Neural cell (in vitro differentiated cells): ENCODE measurements at regions not wholly inside any gene's neighbourhood (a gene's known extent, or its start where the extent isn't known, plus 50 kb on each side); places are given as distances from the start of the nearest gene placed in this dataset.

Experiments
- H2AFZ ChIP-seq: fragments of 200-600, 300-800 bp; sonication (generic), shearing (Covaris generic); 2 replicates; pipeline ENCODE4 v1.6.0; 2014; ENCODE audit warnings: low read depth, mild to moderate bottlenecking, antibody characterized with exemption, low read length, moderate library complexity
- H3F3A ChIP-seq: fragments of 200-600 bp; shearing (Covaris generic); 2 replicates; pipeline ENCODE4 v1.6.1; 2016; ENCODE audit warnings: mild to moderate bottlenecking, moderate library complexity, mixed read lengths, antibody characterized with exemption, low read length; ENCODE audit not compliant: insufficient read depth, poor library complexity, severe bottlenecking
- H3K27ac ChIP-seq: fragments of 200-600, 300-800 bp; sonication (generic), shearing (Covaris generic); 2 replicates; pipeline ENCODE4 v1.5.1; 2014; ENCODE audit warnings: mild to moderate bottlenecking, low read length, moderate library complexity
- H3K27me3 ChIP-seq: fragments of 300-800, 200-600 bp; sonication (generic), shearing (Covaris generic); 2 replicates; pipeline ENCODE4 v1.6.0; 2014; ENCODE audit warnings: mild to moderate bottlenecking, low read depth, low read length, moderate library complexity; ENCODE audit not compliant: insufficient read depth
- H3K36me3 ChIP-seq: fragments of 300-800, 200-600 bp; sonication (generic), shearing (Covaris generic); 2 replicates; pipeline ENCODE4 v1.5.1; 2014; ENCODE audit warnings: mild to moderate bottlenecking, antibody characterized with exemption, low read length, moderate library complexity; ENCODE audit not compliant: insufficient read depth
- H3K4me2 ChIP-seq: fragments of 300-800, 200-600 bp; sonication (generic), shearing (Covaris generic); 2 replicates; pipeline ENCODE4 v1.6.0; 2014; ENCODE audit warnings: mild to moderate bottlenecking, low read length
- H3K4me3 ChIP-seq: fragments of 300-800, 200-600 bp; sonication (generic), shearing (Covaris generic); 2 replicates; pipeline ENCODE4 v1.5.1; 2014; ENCODE audit warnings: mild to moderate bottlenecking, low read length, moderate library complexity
- H3K79me2 ChIP-seq: fragments of 200-600 bp; shearing (Covaris generic); replicated peaks from 2 replicates; pipeline ENCODE4 v1.6.0; 2014; ENCODE audit warnings: mild to moderate bottlenecking, low read length, moderate library complexity; ENCODE audit not compliant: insufficient read depth
- H3K9ac ChIP-seq: fragments of 300-800, 200-600 bp; sonication (generic), shearing (Covaris generic); 2 replicates; pipeline ENCODE4 v1.6.1; 2016; ENCODE audit warnings: mild to moderate bottlenecking, low read length, mixed read lengths
- H3K9me2 ChIP-seq: fragments of 200-600 bp; shearing (Covaris generic); 2 replicates; pipeline ENCODE4 v1.6.1; 2016; ENCODE audit warnings: mild to moderate bottlenecking, low read length, mixed read lengths; ENCODE audit not compliant: insufficient read depth
- H3K9me3 ChIP-seq: fragments of 200-600, 300-800 bp; sonication (generic), shearing (Covaris generic); 2 replicates; pipeline ENCODE4 v1.6.1; 2016; ENCODE audit warnings: mild to moderate bottlenecking, mixed run types, low read length, moderate library complexity, mixed read lengths
- H4K20me1 ChIP-seq: fragments of 200-600 bp; shearing (Covaris generic); 2 replicates; pipeline ENCODE4 v1.6.1; 2016; ENCODE audit warnings: mild to moderate bottlenecking, mixed run types; ENCODE audit not compliant: insufficient read depth
- EP300 ChIP-seq: fragments of 450-650 bp; conservative IDR thresholded peaks from 2 replicates; pipeline ENCODE4 v1.6.1; 2014; ENCODE audit warnings: antibody characterized with exemption, mild to moderate bottlenecking, moderate library complexity; ENCODE audit not compliant: poor library complexity, severe bottlenecking
- EZH2 ChIP-seq: fragments of 200-600, 300-800 bp; shearing (Covaris generic), sonication (generic); IDR thresholded peaks from 2 replicates; pipeline ENCODE4 v1.6.1; 2014; ENCODE audit warnings: antibody characterized with exemption, low read length, borderline replicate concordance, mild to moderate bottlenecking; ENCODE audit not compliant: insufficient read depth, poor library complexity, severe bottlenecking
- MXI1 ChIP-seq: fragments of 450-650 bp; conservative IDR thresholded peaks from 2 replicates; pipeline ENCODE4 v1.6.1; 2014; ENCODE audit warnings: antibody characterized with exemption, mild to moderate bottlenecking; ENCODE audit not compliant: poor library complexity, severe bottlenecking
- POLR2AphosphoS5 ChIP-seq: IDR thresholded peaks from 2 replicates; pipeline ENCODE4 v1.6.1; 2012
- RAD21 ChIP-seq: fragments of 450-650 bp; conservative IDR thresholded peaks from 2 replicates; pipeline ENCODE4 v1.6.1; 2014; ENCODE audit warnings: antibody characterized with exemption, mild to moderate bottlenecking, moderate library complexity
- SMC3 ChIP-seq: fragments of 450-650 bp; conservative IDR thresholded peaks from 2 replicates; pipeline ENCODE4 v1.6.1; 2014; ENCODE audit warnings: antibody characterized with exemption, mild to moderate bottlenecking, moderate library complexity; ENCODE audit not compliant: poor library complexity
- TAF1 ChIP-seq: IDR thresholded peaks from 2 replicates; pipeline ENCODE4 v1.6.1; 2012; ENCODE audit warnings: low read depth
- TF ChIP-seq, protein P1 (sequence below): IDR thresholded peaks from 2 replicates; pipeline ENCODE4 v1.6.1; 2012; ENCODE audit warnings: borderline replicate concordance
- TF ChIP-seq, protein P2 (sequence below): fragments of 450-650 bp; IDR thresholded peaks from 2 replicates; pipeline ENCODE4 v1.5.1; 2014; ENCODE audit warnings: antibody characterized with exemption, mild to moderate bottlenecking, moderate library complexity; ENCODE audit not compliant: poor library complexity, severe bottlenecking

DNA sequence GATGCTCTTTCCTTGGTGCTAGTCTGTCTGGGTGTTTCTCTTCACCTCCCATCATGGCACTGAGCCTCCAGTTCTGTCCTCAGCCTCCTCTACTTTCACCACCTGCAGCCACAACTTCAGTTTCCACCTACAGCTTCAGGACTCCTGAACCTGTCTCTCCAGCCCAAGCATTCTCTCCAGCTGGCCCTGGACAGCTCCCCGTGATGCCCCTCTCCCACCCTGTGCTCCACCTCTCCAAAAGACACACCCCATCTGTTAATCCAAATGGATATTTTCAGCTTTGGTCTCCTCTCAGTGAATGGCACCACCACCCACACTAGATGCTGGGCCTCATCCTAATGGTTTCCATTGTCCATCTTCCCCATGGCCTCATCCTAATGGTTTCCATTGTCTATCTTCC lies 79.5 kb upstream of the NEDD9 start:
- H3K4me3 ChIP-seq, result no peak overlapping the region
- H3K27me3 ChIP-seq, result no peaks in the 10 kb centered on the region
- TF ChIP-seq POLR2AphosphoS5 (no peak), EZH2 (no peak), RAD21 (no peak), EP300 (no peak), SMC3 (no peak), MXI1 (no peak), TAF1 (no peak)
- TF ChIP-seq, protein P1, sequence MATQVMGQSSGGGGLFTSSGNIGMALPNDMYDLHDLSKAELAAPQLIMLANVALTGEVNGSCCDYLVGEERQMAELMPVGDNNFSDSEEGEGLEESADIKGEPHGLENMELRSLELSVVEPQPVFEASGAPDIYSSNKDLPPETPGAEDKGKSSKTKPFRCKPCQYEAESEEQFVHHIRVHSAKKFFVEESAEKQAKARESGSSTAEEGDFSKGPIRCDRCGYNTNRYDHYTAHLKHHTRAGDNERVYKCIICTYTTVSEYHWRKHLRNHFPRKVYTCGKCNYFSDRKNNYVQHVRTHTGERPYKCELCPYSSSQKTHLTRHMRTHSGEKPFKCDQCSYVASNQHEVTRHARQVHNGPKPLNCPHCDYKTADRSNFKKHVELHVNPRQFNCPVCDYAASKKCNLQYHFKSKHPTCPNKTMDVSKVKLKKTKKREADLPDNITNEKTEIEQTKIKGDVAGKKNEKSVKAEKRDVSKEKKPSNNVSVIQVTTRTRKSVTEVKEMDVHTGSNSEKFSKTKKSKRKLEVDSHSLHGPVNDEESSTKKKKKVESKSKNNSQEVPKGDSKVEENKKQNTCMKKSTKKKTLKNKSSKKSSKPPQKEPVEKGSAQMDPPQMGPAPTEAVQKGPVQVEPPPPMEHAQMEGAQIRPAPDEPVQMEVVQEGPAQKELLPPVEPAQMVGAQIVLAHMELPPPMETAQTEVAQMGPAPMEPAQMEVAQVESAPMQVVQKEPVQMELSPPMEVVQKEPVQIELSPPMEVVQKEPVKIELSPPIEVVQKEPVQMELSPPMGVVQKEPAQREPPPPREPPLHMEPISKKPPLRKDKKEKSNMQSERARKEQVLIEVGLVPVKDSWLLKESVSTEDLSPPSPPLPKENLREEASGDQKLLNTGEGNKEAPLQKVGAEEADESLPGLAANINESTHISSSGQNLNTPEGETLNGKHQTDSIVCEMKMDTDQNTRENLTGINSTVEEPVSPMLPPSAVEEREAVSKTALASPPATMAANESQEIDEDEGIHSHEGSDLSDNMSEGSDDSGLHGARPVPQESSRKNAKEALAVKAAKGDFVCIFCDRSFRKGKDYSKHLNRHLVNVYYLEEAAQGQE, result no peak
- TF ChIP-seq, protein P2, sequence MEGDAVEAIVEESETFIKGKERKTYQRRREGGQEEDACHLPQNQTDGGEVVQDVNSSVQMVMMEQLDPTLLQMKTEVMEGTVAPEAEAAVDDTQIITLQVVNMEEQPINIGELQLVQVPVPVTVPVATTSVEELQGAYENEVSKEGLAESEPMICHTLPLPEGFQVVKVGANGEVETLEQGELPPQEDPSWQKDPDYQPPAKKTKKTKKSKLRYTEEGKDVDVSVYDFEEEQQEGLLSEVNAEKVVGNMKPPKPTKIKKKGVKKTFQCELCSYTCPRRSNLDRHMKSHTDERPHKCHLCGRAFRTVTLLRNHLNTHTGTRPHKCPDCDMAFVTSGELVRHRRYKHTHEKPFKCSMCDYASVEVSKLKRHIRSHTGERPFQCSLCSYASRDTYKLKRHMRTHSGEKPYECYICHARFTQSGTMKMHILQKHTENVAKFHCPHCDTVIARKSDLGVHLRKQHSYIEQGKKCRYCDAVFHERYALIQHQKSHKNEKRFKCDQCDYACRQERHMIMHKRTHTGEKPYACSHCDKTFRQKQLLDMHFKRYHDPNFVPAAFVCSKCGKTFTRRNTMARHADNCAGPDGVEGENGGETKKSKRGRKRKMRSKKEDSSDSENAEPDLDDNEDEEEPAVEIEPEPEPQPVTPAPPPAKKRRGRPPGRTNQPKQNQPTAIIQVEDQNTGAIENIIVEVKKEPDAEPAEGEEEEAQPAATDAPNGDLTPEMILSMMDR, result no peak

DNA sequence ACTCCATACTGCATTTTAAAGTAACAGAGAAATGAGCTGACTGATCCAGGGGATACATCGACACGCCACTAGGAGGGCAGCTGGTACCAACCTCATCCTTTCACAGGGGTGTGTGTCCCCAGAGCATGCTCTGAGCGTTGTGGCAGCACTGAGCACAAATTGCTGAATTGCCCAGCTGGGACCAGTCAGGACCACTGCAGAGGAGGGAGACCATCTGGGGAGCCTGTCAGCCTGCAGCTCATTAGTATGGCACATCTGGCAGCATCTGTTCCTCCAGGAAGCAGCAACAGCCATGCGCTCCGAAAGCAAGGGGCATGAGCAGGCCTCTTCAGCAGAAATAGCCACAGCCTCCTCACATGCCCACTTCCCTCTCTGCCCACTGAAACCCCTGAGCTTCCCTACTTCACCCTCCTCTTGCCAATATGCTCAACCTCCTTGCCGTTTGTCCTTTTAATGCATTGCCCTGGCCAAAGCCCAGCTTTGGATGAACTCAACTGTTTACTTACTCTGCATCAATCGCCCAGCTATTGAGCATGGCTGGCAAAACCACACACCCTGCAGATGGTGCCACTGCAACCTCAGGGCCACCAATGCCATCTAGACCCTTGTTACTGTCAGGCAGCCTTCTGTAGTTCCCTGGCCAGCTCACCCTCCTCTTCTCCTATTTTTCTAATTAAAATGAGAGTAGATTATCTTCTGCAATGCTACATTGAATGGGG lies 77.6 kb upstream of the NEDD9 start:
- no peak overlapping the region for H3K9ac ChIP-seq
- no peak overlapping the region for H3K4me3 ChIP-seq
- no peak overlapping the region for H3K27ac ChIP-seq
- no peaks in the 10 kb centered on the region for H3F3A ChIP-seq
- no peak overlapping the region for H2AFZ ChIP-seq
- TF ChIP-seq RAD21, result no peak
- no peak for TF ChIP-seq MXI1
- TF ChIP-seq POLR2AphosphoS5, result no peak
- TF ChIP-seq, protein P2, result no peak
- TF ChIP-seq SMC3, result no peak
- TF ChIP-seq, protein P1, result no peak
- no peak for TF ChIP-seq EP300
- no peak for TF ChIP-seq EZH2
- no peak for TF ChIP-seq TAF1
- no peaks in the 10 kb centered on the region for H3K9me3 ChIP-seq
- no peaks in the 10 kb centered on the region for H4K20me1 ChIP-seq
- no peak overlapping the region for H3K4me2 ChIP-seq
- no peaks in the 10 kb centered on the region for H3K79me2 ChIP-seq
- no peaks in the 10 kb centered on the region for H3K27me3 ChIP-seq
- no peaks in the 10 kb centered on the region for H3K9me2 ChIP-seq
- no peaks in the 10 kb centered on the region for H3K36me3 ChIP-seq

More for the DNA sequence above, 79.5 kb upstream of the NEDD9 start:
- Histone ChIP-seq H3K4me2 (no peak overlapping the region), H3K27ac (no peak overlapping the region), H3K9me3 (no peaks in the 10 kb centered on the region), H3K9me2 (no peaks in the 10 kb centered on the region), H4K20me1 (no peaks in the 10 kb centered on the region), H3F3A (no peaks in the 10 kb centered on the region), H2AFZ (no peak overlapping the region), H3K9ac (no peak overlapping the region), H3K79me2 (no peaks in the 10 kb centered on the region), H3K36me3 (no peaks in the 10 kb centered on the region)
